H7 (cell line): ENCODE measurements at regions not wholly inside any gene's neighbourhood (a gene's known extent, or its start where the extent isn't known, plus 50 kb on each side); places are given as distances from the start of the nearest gene placed in this dataset.

Experiments
- DNase-seq: peaks from one replicate; pipeline ENCODE4 v3.0.0; 2012
- H3K27me3 ChIP-seq: 2 replicates; pipeline ENCODE4 v1.6.0; 2011; ENCODE audit warnings: mild to moderate bottlenecking, low read length; ENCODE audit not compliant: control insufficient read depth, insufficient read depth
- H3K36me3 ChIP-seq: replicated peaks from 2 replicates; pipeline ENCODE4 v1.5.1; 2011; ENCODE audit warnings: low read length; ENCODE audit not compliant: control insufficient read depth, insufficient read depth
- H3K4me3 ChIP-seq: 2 replicates; pipeline ENCODE4 v1.5.1; 2011; ENCODE audit warnings: low read depth, mild to moderate bottlenecking, control low read depth, low read length, moderate library complexity; ENCODE audit not compliant: insufficient read depth

- H3K4me3 ChIP-seq: no peak overlapping the region
- DNase-seq: no peak
- no peaks in the 10 kb centered on the region for H3K36me3 ChIP-seq
- H3K27me3 ChIP-seq: no peaks in the 10 kb centered on the region
Measured at GRCh38 chr3:79906106-79906505, 138.3 kb upstream of the ROBO1 start.

GRCh38 chr3:79902151-79902550 is 134.4 kb upstream of the ROBO1 start:
- Histone ChIP-seq H3K36me3 (no peaks in the 10 kb centered on the region), H3K4me3 (no peak overlapping the region), H3K27me3 (no peaks in the 10 kb centered on the region)
- no peak for DNase-seq

- no peaks in the 10 kb centered on the region for H3K27me3 ChIP-seq
- no peaks in the 10 kb centered on the region for H3K36me3 ChIP-seq
- H3K4me3 ChIP-seq: no peak overlapping the region
- DNase-seq: no peak
Measured at GRCh38 chr3:79898907-79899306, 131.1 kb upstream of the ROBO1 start.

GRCh38 chr3:79896086-79896485 is 128.3 kb upstream of the ROBO1 start:
- Histone ChIP-seq H3K27me3 (no peaks in the 10 kb centered on the region), H3K4me3 (no peak overlapping the region), H3K36me3 (no peaks in the 10 kb centered on the region)
- DNase-seq: no peak

GRCh38 chr3:79887213-79887612 is 119.4 kb upstream of the ROBO1 start:
- Histone ChIP-seq H3K36me3 (no peaks in the 10 kb centered on the region), H3K4me3 (no peak overlapping the region), H3K27me3 (no peaks in the 10 kb centered on the region)
- no peak for DNase-seq

- no peaks in the 10 kb centered on the region for H3K27me3 ChIP-seq
- DNase-seq: no peak
- H3K36me3 ChIP-seq: no peaks in the 10 kb centered on the region
- H3K4me3 ChIP-seq: no peak overlapping the region
Measured at GRCh38 chr3:79886204-79886603, 118.4 kb upstream of the ROBO1 start.

GRCh38 chr3:79885407-79885806 is 117.6 kb upstream of the ROBO1 start:
- Histone ChIP-seq H3K36me3 (no peaks in the 10 kb centered on the region), H3K27me3 (no peaks in the 10 kb centered on the region), H3K4me3 (no peak overlapping the region)
- no peak for DNase-seq

- H3K27me3 ChIP-seq: no peaks in the 10 kb centered on the region
- no peak overlapping the region for H3K4me3 ChIP-seq
- DNase-seq: no peak
- H3K36me3 ChIP-seq: no peaks in the 10 kb centered on the region
Measured at GRCh38 chr3:79884354-79884753, 116.6 kb upstream of the ROBO1 start.

- Histone ChIP-seq H3K27me3 (no peaks in the 10 kb centered on the region), H3K36me3 (no peaks in the 10 kb centered on the region), H3K4me3 (no peak overlapping the region)
- no peak for DNase-seq
Measured at GRCh38 chr3:79881431-79881830, 113.6 kb upstream of the ROBO1 start.

GRCh38 chr3:79878708-79879107 is 110.9 kb upstream of the ROBO1 start:
- Histone ChIP-seq H3K4me3 (no peak overlapping the region), H3K27me3 (no peaks in the 10 kb centered on the region), H3K36me3 (no peaks in the 10 kb centered on the region)
- DNase-seq: no peak

- DNase-seq: no peak
- no peak overlapping the region for H3K4me3 ChIP-seq
- H3K27me3 ChIP-seq: no peaks in the 10 kb centered on the region
- no peaks in the 10 kb centered on the region for H3K36me3 ChIP-seq
Measured at GRCh38 chr3:79874646-79875045, 106.8 kb upstream of the ROBO1 start.

GRCh38 chr3:79872483-79872882 is 104.7 kb upstream of the ROBO1 start:
- no peak for DNase-seq
- H3K36me3 ChIP-seq: no peaks in the 10 kb centered on the region
- H3K27me3 ChIP-seq: no peaks in the 10 kb centered on the region
- no peak overlapping the region for H3K4me3 ChIP-seq

- Histone ChIP-seq H3K27me3 (no peaks in the 10 kb centered on the region), H3K4me3 (no peak overlapping the region), H3K36me3 (no peaks in the 10 kb centered on the region)
- no peak for DNase-seq
Measured at GRCh38 chr3:79871656-79872055, 103.9 kb upstream of the ROBO1 start.

- Histone ChIP-seq H3K36me3 (no peaks in the 10 kb centered on the region), H3K4me3 (no peak overlapping the region), H3K27me3 (no peaks in the 10 kb centered on the region)
- DNase-seq: no peak
Measured at GRCh38 chr3:79870313-79870620, 102.5 kb upstream of the ROBO1 start.

GRCh38 chr3:79869461-79870312 is 101.9 kb upstream of the ROBO1 start:
- no peaks in the 10 kb centered on the region for H3K36me3 ChIP-seq
- H3K27me3 ChIP-seq: no peaks in the 10 kb centered on the region
- DNase-seq: no peak
- no peak overlapping the region for H3K4me3 ChIP-seq

- Histone ChIP-seq H3K27me3 (no peaks in the 10 kb centered on the region), H3K36me3 (no peaks in the 10 kb centered on the region), H3K4me3 (no peak overlapping the region)
- DNase-seq: no peak
Measured at GRCh38 chr3:79866162-79866561, 98.4 kb upstream of the ROBO1 start.
